SK-N-SH treated with all-trans-retinoic acid at 6 μM for 48 hours (cell line): ENCODE measurements at regions not wholly inside any gene's neighbourhood (a gene's known extent, or its start where the extent isn't known, plus 50 kb on each side); places are given as distances from the start of the nearest gene placed in this dataset.

Source experiments
- ATAC-seq: fragments of 200-7000 bp; cut with Tn5 transposase; 3 replicates; pipeline ENCODE4 v1.9.1; 2020; ENCODE audit warnings: mild to moderate bottlenecking, moderate library complexity
- ARNTL ChIP-seq: fragments of 450-650 bp; formaldehyde crosslinking; IDR thresholded peaks from 2 replicates; pipeline ENCODE4 v1.5.0; 2020; ENCODE audit warnings: low read depth, mild to moderate bottlenecking, moderate library complexity, borderline replicate concordance
- CREB5 ChIP-seq: fragments of 250-450 bp; sonication (Bioruptor Pico); IDR thresholded peaks from 2 replicates; pipeline ENCODE4 v1.5.1; 2020; ENCODE audit warnings: low read depth, mild to moderate bottlenecking, moderate library complexity
- CSRNP3 ChIP-seq: fragments of 250-450 bp; sonication (Bioruptor Pico); IDR thresholded peaks from 2 replicates; pipeline ENCODE4 v1.5.1; 2021; ENCODE audit warnings: mild to moderate bottlenecking, moderate library complexity
- GLIS3 ChIP-seq: fragments of 250-450 bp; sonication (Bioruptor Pico); IDR thresholded peaks from 2 replicates; pipeline ENCODE4 v1.5.0; 2020; ENCODE audit warnings: mild to moderate bottlenecking, moderate library complexity
- PATZ1 ChIP-seq: fragments of 250-450 bp; sonication (Bioruptor Pico); IDR thresholded peaks from 2 replicates; pipeline ENCODE4 v1.8.0; 2020; ENCODE audit warnings: mild to moderate bottlenecking, moderate library complexity, borderline replicate concordance
- POU6F1 ChIP-seq: fragments of 250-450 bp; sonication (Bioruptor Pico); IDR thresholded peaks from 2 replicates; pipeline ENCODE4 v1.8.0; 2021; ENCODE audit warnings: low read depth, mild to moderate bottlenecking, moderate library complexity, borderline replicate concordance
- PPARA ChIP-seq: fragments of 250-450 bp; sonication (Bioruptor Pico); IDR thresholded peaks from 2 replicates; pipeline ENCODE4 v1.5.0; 2020; ENCODE audit warnings: mild to moderate bottlenecking, borderline replicate concordance
- RARB ChIP-seq: fragments of 250-450 bp; sonication (Bioruptor Pico); IDR thresholded peaks from 2 replicates; pipeline ENCODE4 v1.8.0; 2021; ENCODE audit warnings: mild to moderate bottlenecking, moderate library complexity
- TCF4 ChIP-seq: fragments of 250-450 bp; sonication (Bioruptor Pico); IDR thresholded peaks from 2 replicates; pipeline ENCODE4 v1.8.0; 2021; ENCODE audit warnings: mild to moderate bottlenecking, moderate library complexity, borderline replicate concordance
- TOX ChIP-seq: fragments of 250-450 bp; sonication (Bioruptor Pico); IDR thresholded peaks from 2 replicates; pipeline ENCODE4 v1.8.0; 2021; ENCODE audit warnings: mild to moderate bottlenecking, moderate library complexity, borderline replicate concordance
- TSHZ2 ChIP-seq: fragments of 250-450 bp; sonication (Bioruptor Pico); IDR thresholded peaks from 2 replicates; pipeline ENCODE4 v1.5.0; 2020; ENCODE audit warnings: mild to moderate bottlenecking, moderate library complexity
- ZFP30 ChIP-seq: fragments of 450-650 bp; formaldehyde crosslinking; IDR thresholded peaks from 2 replicates; pipeline ENCODE4 v1.5.0; 2022; ENCODE audit warnings: mild to moderate bottlenecking, moderate library complexity
- ZNF565 ChIP-seq: fragments of 450-650 bp; formaldehyde crosslinking; conservative IDR thresholded peaks from 2 replicates; pipeline ENCODE4 v1.5.0; 2020; ENCODE audit warnings: low read depth, mild to moderate bottlenecking, moderate library complexity
- ZNF70 ChIP-seq: fragments of 450-650 bp; formaldehyde crosslinking; IDR thresholded peaks from 2 replicates; pipeline ENCODE4 v1.5.0; 2020; ENCODE audit warnings: mild to moderate bottlenecking, moderate library complexity
- ZNF8 ChIP-seq: fragments of 450-650 bp; formaldehyde crosslinking; IDR thresholded peaks from 2 replicates; pipeline ENCODE4 v1.5.0; 2020; ENCODE audit warnings: mild to moderate bottlenecking, moderate library complexity

GRCh38 chr4:114423582-114423981 lies 175.0 kb upstream of the UGT8 start:
- TF ChIP-seq POU6F1 (CRISPR knock-in tag), result no peak
- no peak for ATAC-seq

GRCh38 chr4:114435116-114435515 lies 163.5 kb upstream of the UGT8 start:
- ATAC-seq, result no peak
- TF ChIP-seq RARB (CRISPR knock-in tag), result no peak
- no peak for TF ChIP-seq POU6F1 (CRISPR knock-in tag)
- no peak for TF ChIP-seq TSHZ2 (CRISPR knock-in tag)
- TF ChIP-seq ZNF565 (CRISPR knock-in tag), result no peak
- TF ChIP-seq ARNTL, result no peak
- no peak for TF ChIP-seq CREB5 (CRISPR knock-in tag)
- no peak for TF ChIP-seq GLIS3 (CRISPR knock-in tag)

- TF ChIP-seq ZNF70 (CRISPR knock-in tag) (no peak), CSRNP3 (CRISPR knock-in tag) (no peak), PPARA (CRISPR knock-in tag) (no peak), PATZ1 (CRISPR knock-in tag) (no peak), ZFP30 (CRISPR knock-in tag) (no peak), ZNF8 (no peak), TCF4 (CRISPR knock-in tag) (no peak), TOX (CRISPR knock-in tag) (no peak), RARB (CRISPR knock-in tag) (no peak), POU6F1 (CRISPR knock-in tag) (no peak)
- no peak for ATAC-seq
Observed at GRCh38 chr4:114442856-114443255, 155.8 kb upstream of the UGT8 start.
